GM19351 (cell line): ENCODE measurements at regions not wholly inside any gene's neighbourhood (a gene's known extent, or its start where the extent isn't known, plus 50 kb on each side); places are given as distances from the start of the nearest gene placed in this dataset.

Source experiments
- ATAC-seq: cut with Tn5 transposase; IDR thresholded peaks from one replicate; pipeline ENCODE4 v1.9.1; 2021; ENCODE audit warnings: mild to moderate bottlenecking, moderate library complexity; ENCODE audit not compliant: unreplicated experiment

GRCh38 chr3:107992976-107993684 lies 97.7 kb downstream of the CD47 start:
- no peak for ATAC-seq

DNA sequence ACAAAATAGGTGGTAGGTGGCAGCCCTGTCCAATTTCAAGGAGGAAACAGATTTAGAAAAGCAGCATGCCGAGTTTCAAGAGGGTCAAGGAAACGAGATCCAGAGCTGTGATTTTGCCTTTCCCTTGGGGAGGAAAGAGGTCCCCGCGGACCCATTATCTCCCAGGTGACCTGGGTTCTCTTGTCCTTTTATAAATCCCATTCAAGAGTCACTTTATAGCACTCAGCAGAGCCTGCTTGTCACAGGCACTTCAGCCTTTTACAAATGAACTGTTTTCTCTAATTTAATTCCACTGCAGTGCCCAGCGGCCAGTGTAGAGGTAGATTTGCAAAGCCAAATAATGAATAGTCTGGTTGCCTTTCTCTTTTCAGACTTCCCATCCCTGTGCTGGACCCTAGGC lies 99.9 kb downstream of the CD47 start:
- ATAC-seq = no peak

GRCh38 chr3:107990433-107990832 lies 100.4 kb downstream of the CD47 start:
- ATAC-seq = no peak

DNA sequence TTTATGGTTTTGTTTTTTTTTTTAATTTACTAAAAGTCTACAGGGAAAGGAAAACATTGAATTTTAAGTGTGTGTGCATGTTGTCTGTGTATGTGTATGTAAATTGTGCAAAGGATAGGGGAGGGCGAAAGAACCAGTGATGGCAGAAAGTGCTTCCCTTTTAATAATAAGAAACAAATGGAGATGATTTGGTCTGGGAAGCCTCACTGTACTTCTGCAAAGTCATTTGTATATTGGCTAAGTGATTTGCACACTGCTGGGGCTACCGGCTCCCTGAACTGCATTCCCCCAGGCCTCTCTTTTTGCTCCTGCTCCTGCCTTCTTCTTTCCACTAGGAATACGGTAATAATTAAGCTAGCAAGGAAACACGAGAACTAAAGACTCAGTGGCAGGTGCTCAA lies 101.2 kb downstream of the CD47 start:
- ATAC-seq = no peak

GRCh38 chr3:107988460-107989175 lies 102.2 kb downstream of the CD47 start:
- ATAC-seq = no peak

DNA sequence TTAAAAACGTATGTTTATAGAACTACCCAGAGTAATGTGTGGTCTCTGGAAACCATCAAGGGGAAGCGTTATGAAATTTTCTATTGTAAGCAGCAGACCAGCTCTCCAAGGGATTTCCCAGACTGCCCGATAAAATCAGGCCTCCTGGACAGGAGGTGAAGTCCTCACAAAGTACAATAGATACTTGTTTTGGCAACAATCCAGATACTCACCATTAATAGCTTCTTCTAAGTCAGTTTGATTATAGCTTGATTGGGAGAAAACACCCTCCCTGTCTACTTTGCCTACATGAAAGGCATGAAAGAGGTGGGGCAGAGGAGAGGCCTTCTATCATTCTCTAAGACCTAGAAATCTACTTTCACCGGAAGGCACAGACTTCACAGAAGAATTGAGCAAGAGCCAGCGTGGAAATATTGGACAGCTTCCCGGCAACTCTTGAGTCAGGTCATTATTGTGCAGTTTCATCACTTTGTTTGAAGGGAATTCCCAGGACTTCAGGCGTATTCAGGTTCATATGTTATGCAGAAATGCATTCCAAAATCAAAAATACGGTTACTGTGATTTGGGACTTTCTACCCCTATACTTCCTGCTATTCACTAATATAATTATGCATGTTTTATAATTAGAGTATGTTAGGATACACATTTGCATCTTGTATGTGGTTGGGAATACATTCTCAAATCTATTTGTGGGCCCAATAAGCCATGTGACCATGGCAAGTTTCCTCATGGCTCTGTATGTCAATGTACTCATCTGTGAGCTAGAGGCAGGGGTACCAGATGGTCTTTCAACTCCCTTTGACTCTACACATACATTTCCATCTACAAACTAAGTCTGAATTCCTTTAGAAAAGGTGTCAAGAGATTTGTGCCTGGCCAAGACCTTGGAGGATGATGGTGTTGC lies 103.5 kb downstream of the CD47 start:
- ATAC-seq = no peak

DNA sequence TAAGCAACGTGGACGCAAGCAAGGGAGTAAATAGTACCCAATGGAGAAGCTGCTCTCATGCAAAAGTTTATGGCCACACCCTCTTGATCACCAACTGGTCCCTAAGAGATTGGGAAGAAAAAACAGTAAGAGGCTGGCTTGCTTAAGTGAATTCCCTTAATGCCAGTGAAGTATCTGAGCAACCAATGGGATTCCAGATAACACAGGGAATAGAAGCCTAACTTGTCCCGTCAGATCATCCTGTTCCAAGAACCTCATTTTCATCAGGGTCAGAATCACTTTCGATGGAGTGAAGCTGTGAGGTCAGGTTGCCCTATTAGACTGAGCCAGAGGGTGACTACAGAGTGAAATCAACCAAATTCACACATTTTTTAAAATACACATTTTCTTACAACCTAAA lies 104.3 kb downstream of the CD47 start:
- no peak for ATAC-seq

GRCh38 chr3:107985496-107985895 lies 105.3 kb downstream of the CD47 start:
- ATAC-seq = peak; percentile 94

DNA sequence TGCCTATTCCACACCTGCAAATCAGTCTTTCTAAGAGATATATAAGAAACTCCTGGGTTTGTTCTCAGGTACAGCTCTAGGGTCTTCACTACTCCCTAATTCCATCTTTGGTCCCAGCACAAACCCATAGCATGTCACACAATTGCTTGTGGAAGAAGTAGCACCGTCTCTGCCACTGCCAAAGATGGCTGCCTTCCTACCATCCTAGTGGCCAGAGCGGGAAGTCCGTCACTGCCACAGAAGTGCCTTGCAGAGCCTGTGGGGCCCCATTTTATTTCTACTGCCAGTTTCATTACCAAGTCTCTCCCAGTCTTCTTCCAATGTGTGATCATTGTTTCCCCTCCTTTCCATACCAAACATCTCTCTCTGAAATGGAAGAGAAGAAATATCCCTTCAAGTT lies 107.6 kb downstream of the CD47 start:
- ATAC-seq = no peak

DNA sequence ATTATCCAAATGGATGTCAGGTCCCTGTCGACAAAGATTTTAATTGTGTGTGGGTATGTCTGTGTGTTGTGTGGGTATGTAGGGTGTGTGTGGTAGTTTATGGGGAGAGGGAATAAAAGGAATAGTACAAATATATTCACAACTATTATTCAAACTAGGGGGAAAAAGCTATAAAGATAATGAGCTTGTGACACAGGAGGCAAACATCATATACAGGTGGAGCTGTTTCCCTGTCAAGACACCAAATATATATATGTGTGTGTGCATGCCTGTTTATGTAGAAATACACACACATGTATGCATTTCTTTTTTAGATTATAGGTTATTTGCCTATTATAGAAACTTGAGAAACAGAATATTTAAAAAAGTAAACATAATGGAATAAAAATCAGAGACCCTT lies 108.7 kb downstream of the CD47 start:
- ATAC-seq = no peak

DNA sequence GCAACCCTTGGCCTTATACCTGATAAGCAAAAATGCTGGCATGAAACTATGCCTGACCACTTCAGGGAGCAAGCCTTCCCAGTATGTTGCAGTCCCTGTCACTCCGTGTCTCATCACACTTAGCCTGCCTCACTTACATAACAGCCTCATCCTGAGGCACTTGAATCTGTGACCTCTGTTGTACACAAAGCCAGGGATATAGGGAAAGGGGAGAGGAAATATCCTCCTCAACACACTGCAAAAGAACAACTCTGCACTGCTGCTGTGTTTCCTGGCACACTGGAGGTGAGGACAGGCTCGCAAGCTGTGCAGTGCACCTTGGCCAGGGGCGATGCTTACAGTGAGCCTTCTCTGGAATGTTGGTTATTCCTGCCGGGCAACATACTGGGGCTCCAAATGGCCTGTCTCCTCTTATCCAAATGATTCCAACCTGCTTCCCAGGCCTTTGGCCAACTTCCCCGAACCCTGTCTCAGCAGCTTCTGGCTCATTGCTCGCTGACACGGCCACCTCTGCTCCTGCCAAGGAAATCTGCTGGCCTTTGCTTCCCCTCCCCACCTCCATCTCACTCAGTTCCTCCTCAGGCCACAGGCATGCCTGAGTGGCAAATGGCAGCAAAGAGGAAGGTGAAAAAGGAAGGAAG lies 109.2 kb downstream of the CD47 start:
- no peak for ATAC-seq

GRCh38 chr3:107979538-107979937 lies 111.3 kb downstream of the CD47 start:
- ATAC-seq = no peak

DNA sequence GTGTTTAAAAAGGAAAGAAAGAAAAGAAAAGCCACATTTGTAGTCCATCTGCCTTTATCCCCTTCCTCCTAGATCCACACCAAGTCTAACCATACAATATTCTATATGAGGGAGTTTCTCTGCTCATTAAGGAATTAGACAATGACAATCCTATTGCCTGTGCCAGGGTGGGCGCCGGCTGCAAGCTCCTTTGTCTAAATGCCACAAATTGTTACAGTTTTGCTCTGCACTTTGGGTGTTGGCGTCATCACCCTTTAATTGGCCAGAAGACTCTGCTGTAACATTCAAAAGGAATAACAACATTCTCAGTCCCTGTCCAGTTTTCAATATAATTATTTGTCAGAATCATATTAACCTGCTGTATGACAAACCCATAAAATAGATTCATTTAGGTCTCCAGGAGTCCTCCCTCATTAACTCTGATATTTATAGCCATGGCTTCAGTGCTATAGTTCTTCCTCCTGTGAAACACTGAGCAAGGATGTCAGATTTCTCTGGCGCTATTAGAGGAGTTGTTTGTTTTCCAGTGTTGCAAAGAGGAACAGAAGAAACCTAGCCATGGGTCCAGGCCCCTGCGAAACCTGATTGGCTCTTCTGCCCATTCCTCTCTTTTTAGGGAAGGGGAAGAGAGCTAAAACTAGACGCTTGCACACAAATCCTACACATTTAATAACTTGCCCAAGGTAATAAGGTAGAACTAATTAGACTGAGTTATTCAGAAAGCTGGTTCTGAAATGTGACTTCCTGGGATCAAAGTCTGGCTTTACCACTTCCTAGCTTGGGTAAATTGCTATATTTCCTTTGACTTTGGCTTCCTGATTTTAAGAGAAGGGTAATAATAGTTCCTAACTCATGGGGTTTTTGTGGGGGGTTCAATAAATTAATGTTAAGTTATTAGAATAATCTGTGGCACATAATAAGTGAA lies 112.4 kb downstream of the CD47 start:
- ATAC-seq = no peak

GRCh38 chr3:107977221-107978130 lies 113.4 kb downstream of the CD47 start:
- no peak for ATAC-seq

DNA sequence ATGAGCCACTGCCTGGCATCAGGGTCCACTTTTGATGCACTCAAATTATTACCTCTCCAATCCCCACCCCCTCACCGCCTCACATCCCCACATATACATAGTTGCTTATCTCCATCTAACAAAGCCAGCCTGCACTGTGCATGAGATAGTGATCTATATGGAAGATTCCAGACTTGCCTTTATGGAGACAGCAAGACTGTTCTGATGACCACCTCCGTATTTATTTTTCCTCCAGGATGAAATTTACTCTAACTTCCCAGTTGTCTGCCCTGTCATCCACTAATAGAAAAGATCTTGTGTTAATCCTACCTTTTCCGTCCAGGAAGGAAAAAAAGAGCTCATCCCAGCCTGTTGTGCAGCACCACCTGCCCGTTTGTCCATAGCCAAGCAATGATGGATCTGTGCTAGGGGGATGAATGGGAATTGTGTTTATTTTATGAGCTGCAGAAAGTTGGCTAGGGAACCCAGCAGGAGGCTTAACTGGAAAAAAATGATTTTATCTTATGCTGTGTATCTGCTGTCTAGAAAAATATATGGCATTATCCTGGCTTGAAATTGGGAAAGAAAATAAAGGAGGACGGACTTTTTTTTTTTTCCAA lies 114.5 kb downstream of the CD47 start:
- ATAC-seq = no peak

DNA sequence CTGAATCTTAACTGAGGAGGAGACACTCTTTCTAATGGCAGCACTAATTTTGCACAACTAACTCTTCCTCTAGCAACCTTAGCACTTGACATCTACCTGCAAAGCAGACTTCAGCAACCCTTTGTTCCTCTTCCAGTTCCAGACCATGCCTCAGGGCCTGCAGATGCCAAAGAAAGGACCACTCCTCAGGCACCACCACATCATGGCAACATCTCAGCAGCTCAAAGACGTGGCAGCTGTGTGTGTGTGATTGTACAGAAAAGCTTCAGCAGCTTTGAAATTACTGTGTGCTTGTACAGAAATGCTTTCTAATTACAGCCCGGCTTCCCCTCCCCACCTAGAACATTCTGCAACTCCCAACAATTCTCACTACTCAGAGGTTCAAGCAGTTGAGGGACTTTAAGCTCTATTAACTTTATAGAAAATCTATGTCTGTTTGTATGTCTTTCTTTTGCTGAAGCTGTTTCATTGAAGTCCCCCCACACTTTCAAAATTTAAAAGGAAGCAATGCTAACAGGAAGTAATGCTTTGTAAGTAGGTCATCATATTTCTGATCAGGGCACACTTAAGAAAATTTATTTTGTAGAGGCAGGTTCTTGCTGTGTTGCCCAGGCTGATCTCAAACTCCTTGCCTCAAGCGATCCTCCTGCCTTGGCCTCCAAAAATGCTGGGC lies 115.2 kb downstream of the CD47 start:
- no peak for ATAC-seq

DNA sequence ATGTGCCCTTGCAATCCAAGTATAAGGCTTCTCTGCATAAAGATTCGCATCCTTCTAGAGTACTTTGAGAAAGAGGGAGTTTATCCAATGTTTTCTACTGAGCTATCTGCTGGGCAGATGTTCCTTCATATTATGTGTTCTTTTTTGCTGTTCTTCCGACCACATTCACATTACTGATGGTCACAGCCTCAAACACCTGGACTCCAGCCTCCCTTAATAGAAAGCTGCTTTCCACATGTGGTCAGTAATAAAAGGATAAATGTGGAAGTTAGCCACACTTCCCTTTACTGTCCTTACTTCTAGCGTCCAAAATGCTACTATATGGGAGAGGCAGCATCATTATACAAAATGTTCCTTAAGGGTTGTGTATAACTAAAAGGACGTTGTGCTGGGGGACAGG lies 116.9 kb downstream of the CD47 start:
- ATAC-seq = no peak

- ATAC-seq = no peak
Observed at GRCh38 chr3:107973152-107973551, 117.7 kb downstream of the CD47 start.
